ENCODE measurements at regions not wholly inside any gene's neighbourhood (a gene's known extent, or its start where the extent isn't known, plus 50 kb on each side); places are given as distances from the start of the nearest gene placed in this dataset.

GRCh38 chr1:164040754-164041153 is 518.2 kb upstream of the PBX1 start:
- TF ChIP-seq CTCF (IDR thresholded peaks at IDR 0.05): no peak
- TF ChIP-seq EP300 (IDR thresholded peaks at IDR 0.05): no peak
